Trophoblast cell (in vitro differentiated cells and primary cell): ENCODE measurements at regions not wholly inside any gene's neighbourhood (a gene's known extent, or its start where the extent isn't known, plus 50 kb on each side); places are given as distances from the start of the nearest gene placed in this dataset.

Experiments used
- DNase-seq, 2 donors: peaks; one replicate each; pipeline ENCODE4 v3.0.0-alpha.2; 2016
- H2AFZ ChIP-seq: 2 replicates; pipeline ENCODE4 v1.6.1; 2013; ENCODE audit warnings: low read length, moderate library complexity, mild to moderate bottlenecking; ENCODE audit not compliant: insufficient read depth, poor library complexity
- H2AK5ac ChIP-seq: 2 replicates; pipeline ENCODE4 v1.6.1; 2013; ENCODE audit warnings: mild to moderate bottlenecking, low read length
- H2BK120ac ChIP-seq: 2 replicates; pipeline ENCODE4 v1.6.1; 2013; ENCODE audit warnings: low read length, mild to moderate bottlenecking, moderate library complexity; ENCODE audit not compliant: insufficient read depth, poor library complexity
- H2BK12ac ChIP-seq: 2 replicates; pipeline ENCODE4 v1.6.1; 2013; ENCODE audit warnings: mild to moderate bottlenecking, low read length, moderate library complexity
- H2BK5ac ChIP-seq: 2 replicates; pipeline ENCODE4 v1.6.1; 2013; ENCODE audit warnings: low read length, low read depth, moderate library complexity, mild to moderate bottlenecking; ENCODE audit not compliant: poor library complexity
- H3K14ac ChIP-seq: 2 replicates; pipeline ENCODE4 v1.6.1; 2013; ENCODE audit warnings: mild to moderate bottlenecking, low read length
- H3K18ac ChIP-seq: 2 replicates; pipeline ENCODE4 v1.6.1; 2013; ENCODE audit warnings: mild to moderate bottlenecking, low read length
- H3K23ac ChIP-seq: 2 replicates; pipeline ENCODE4 v1.6.1; 2013; ENCODE audit warnings: low read length
- H3K27ac ChIP-seq: 2 replicates; pipeline ENCODE4 v1.5.1; 2013; ENCODE audit warnings: low read depth, mild to moderate bottlenecking, inconsistent platforms, low read length, moderate library complexity
- H3K27me3 ChIP-seq: 2 replicates; pipeline ENCODE4 v1.6.1; 2013; ENCODE audit warnings: inconsistent platforms, mild to moderate bottlenecking, low read length, moderate library complexity; ENCODE audit not compliant: insufficient read depth
- H3K36me3 ChIP-seq, 2 experiments: 1 replicate in 1 of 2; 2 replicates in 1 of 2; pipeline ENCODE4 v1.6.1; 2013; ENCODE audit warnings: low read length in 2 of 2, mild to moderate bottlenecking in 2 of 2, moderate library complexity in 1 of 2; ENCODE audit not compliant: insufficient read depth in 2 of 2, control insufficient read depth in 1 of 2
- H3K4ac ChIP-seq: 2 replicates; pipeline ENCODE4 v1.6.1; 2013; ENCODE audit warnings: low read depth, mild to moderate bottlenecking, low read length, moderate library complexity
- H3K4me1 ChIP-seq, 2 experiments: 1 replicate in 1 of 2; 2 replicates in 1 of 2; pipeline ENCODE4 v1.6.1; 2013; ENCODE audit warnings: low read length in 2 of 2, mild to moderate bottlenecking in 2 of 2, moderate library complexity in 1 of 2; ENCODE audit not compliant: insufficient read depth in 2 of 2, control insufficient read depth in 1 of 2
- H3K4me2 ChIP-seq: 2 replicates; pipeline ENCODE4 v1.6.1; 2013; ENCODE audit warnings: inconsistent platforms, mild to moderate bottlenecking, low read length, moderate library complexity
- H3K4me3 ChIP-seq: 2 replicates; pipeline ENCODE4 v1.5.1; 2013; ENCODE audit warnings: mild to moderate bottlenecking, low read depth, low read length, inconsistent platforms
- H3K79me1 ChIP-seq: one replicate; pipeline ENCODE4 v1.6.1; 2013; ENCODE audit warnings: low read length
- H3K79me2 ChIP-seq: 2 replicates; pipeline ENCODE4 v1.6.1; 2013; ENCODE audit warnings: low read length, mild to moderate bottlenecking; ENCODE audit not compliant: control insufficient read depth, insufficient read depth, poor library complexity
- H3K9ac ChIP-seq: 2 replicates; pipeline ENCODE4 v1.6.1; 2013; ENCODE audit warnings: mild to moderate bottlenecking, low read length
- H3K9me3 ChIP-seq: 2 replicates; pipeline ENCODE4 v1.6.1; 2013; ENCODE audit warnings: low read depth, mild to moderate bottlenecking, control low read depth, inconsistent platforms, low read length; ENCODE audit not compliant: insufficient read depth
- H4K12ac ChIP-seq: 2 replicates; pipeline ENCODE4 v1.6.1; 2013; ENCODE audit warnings: low read depth, mild to moderate bottlenecking, low read length, moderate library complexity
- H4K8ac ChIP-seq: 2 replicates; pipeline ENCODE4 v1.6.1; 2013; ENCODE audit warnings: low read depth, mild to moderate bottlenecking, low read length, moderate library complexity
- H4K91ac ChIP-seq: one replicate; pipeline ENCODE4 v1.6.1; 2013; ENCODE audit warnings: low read depth, mild to moderate bottlenecking, low read length, moderate library complexity
- whole genome bisulfite sequencing: extraction: QIAGEN DNeasy Blood & Tissue Kit; methylation state at CpG from one replicate; pipeline ENCODE4 v1.1.7; 2013; ENCODE audit warnings: missing lambda C conversion rate; ENCODE audit not compliant: insufficient read length, insufficient coverage; ENCODE audit errors: extremely low coverage; 5-methylcytosine and 5-hydroxymethylcytosine counted together

DNA sequence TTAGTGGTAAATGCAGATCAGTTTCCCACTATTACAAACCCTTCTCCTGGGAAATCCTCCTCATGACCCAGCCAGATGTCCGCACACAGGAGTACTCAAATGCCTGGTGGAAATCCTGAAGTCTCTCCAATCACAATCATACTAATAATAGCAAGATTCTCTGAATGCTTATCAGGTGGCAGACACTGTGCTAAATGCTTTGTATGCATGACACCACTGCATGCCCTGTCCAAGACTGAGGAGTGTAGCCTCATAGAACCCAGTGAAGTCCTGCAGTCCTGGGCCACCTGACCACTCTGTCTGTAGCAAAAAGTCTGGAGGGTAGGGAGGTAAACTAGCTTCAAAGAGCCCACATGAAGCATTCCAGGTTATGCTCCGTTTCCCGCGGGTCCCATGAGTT lies 434.8 kb upstream of the CHST9 start:
- H4K91ac ChIP-seq: no peak overlapping the region
- H4K8ac ChIP-seq: no peak overlapping the region
- H2BK120ac ChIP-seq: no peak overlapping the region
- no peaks in the 10 kb centered on the region for H3K79me1 ChIP-seq
- H3K4me2 ChIP-seq: no peak overlapping the region
- H3K23ac ChIP-seq: no peak overlapping the region
- no CpG with 5 or more reads among the region's 4 CpGs for WGBS
- no peak overlapping the region for H3K4me3 ChIP-seq
- H2BK5ac ChIP-seq: no peak overlapping the region
- H2BK12ac ChIP-seq: no peak overlapping the region
- no peak overlapping the region for H3K4ac ChIP-seq
- no peak overlapping the region for H3K18ac ChIP-seq
- H4K12ac ChIP-seq: no peak overlapping the region
- H3K9me3 ChIP-seq: no peaks in the 10 kb centered on the region
- no peak overlapping the region for H2AK5ac ChIP-seq
- H2AFZ ChIP-seq: no peak overlapping the region
- no peak for DNase-seq
- H3K14ac ChIP-seq: no peak overlapping the region
- H3K36me3 ChIP-seq: no peaks in the 10 kb centered on the region
- no peaks in the 10 kb centered on the region for H3K27me3 ChIP-seq
- no peak overlapping the region for H3K9ac ChIP-seq
- H3K4me1 ChIP-seq: no peaks in the 10 kb centered on the region
- H3K79me2 ChIP-seq: no peaks in the 10 kb centered on the region
- H3K27ac ChIP-seq: no peak overlapping the region

DNA sequence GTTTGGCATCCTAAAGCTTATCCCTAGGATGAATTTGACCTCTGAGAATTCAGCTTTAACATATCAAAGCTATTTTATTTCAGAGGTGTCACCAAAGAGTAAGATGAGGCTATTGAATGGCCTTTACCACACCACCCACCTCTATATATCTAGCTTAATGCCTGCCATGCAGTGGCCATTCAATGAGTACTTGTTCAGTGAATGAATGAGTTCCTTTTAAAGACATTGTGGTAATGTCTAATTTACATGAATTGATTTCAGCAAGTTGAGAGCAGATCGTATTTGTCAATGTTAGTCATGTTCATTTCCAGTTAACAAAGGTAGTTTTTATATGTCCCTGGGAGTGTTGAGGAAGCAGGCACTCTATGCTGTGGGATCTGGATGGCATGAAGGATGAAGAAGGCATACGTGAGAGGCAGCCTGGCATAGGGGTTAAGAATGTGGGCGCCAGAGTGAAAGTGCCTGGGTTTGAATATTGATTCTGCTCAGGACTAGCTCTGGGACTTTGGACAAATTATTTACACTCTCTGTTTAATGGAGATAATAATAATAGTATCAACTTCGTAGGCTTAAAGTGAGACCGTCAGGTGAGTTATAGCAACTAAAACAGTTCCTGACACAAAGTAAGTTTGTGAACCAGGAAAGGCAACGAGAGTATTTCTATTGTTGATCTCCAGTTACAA lies 434.1 kb upstream of the CHST9 start:
- H2BK12ac ChIP-seq: no peak overlapping the region
- no peak for DNase-seq
- H3K4me2 ChIP-seq: no peak overlapping the region
- no peak overlapping the region for H2BK120ac ChIP-seq
- H3K9me3 ChIP-seq: no peaks in the 10 kb centered on the region
- no peak overlapping the region for H2BK5ac ChIP-seq
- H4K12ac ChIP-seq: no peak overlapping the region
- no peak overlapping the region for H3K27ac ChIP-seq
- no CpG with 5 or more reads among the region's 6 CpGs for WGBS
- no peak overlapping the region for H2AK5ac ChIP-seq
- H4K91ac ChIP-seq: no peak overlapping the region
- no peaks in the 10 kb centered on the region for H3K79me2 ChIP-seq
- no peak overlapping the region for H2AFZ ChIP-seq
- no peaks in the 10 kb centered on the region for H3K36me3 ChIP-seq
- H3K4ac ChIP-seq: no peak overlapping the region
- no peak overlapping the region for H3K18ac ChIP-seq
- H4K8ac ChIP-seq: no peak overlapping the region
- H3K4me1 ChIP-seq: no peaks in the 10 kb centered on the region
- no peaks in the 10 kb centered on the region for H3K27me3 ChIP-seq
- no peak overlapping the region for H3K14ac ChIP-seq
- no peak overlapping the region for H3K23ac ChIP-seq
- no peak overlapping the region for H3K4me3 ChIP-seq
- no peak overlapping the region for H3K9ac ChIP-seq
- H3K79me1 ChIP-seq: no peaks in the 10 kb centered on the region

DNA sequence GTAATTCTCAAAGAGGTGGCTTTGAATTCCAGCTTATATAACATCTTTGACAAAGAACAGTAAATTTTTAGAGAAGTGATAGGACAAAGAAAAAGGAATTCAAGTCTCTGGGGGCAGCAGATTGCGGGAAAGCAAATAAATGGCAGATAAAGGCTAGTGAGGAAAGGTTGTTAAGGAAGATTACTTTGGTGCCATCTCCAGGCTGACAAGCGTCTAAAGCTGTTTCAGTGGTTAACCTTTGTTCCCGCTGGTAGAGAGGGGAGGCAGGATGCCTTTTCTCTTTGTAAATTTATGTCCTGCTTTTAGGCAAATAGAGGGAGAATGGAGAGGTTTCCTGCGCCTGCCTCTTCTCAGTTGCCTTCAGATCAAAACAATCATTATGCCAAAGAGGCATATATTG lies 431.2 kb upstream of the CHST9 start:
- H3K14ac ChIP-seq: no peak overlapping the region
- WGBS: no CpG with 5 or more reads among the region's 4 CpGs
- H2BK120ac ChIP-seq: no peak overlapping the region
- H3K27me3 ChIP-seq: no peaks in the 10 kb centered on the region
- no peak overlapping the region for H3K4me2 ChIP-seq
- H4K91ac ChIP-seq: no peak overlapping the region
- no peaks in the 10 kb centered on the region for H3K79me2 ChIP-seq
- H3K23ac ChIP-seq: no peak overlapping the region
- H3K18ac ChIP-seq: no peak overlapping the region
- no peak overlapping the region for H4K12ac ChIP-seq
- no peak overlapping the region for H2BK5ac ChIP-seq
- no peak overlapping the region for H3K9ac ChIP-seq
- no peak overlapping the region for H3K4me3 ChIP-seq
- no peak overlapping the region for H2AK5ac ChIP-seq
- no peak overlapping the region for H3K27ac ChIP-seq
- H3K9me3 ChIP-seq: no peaks in the 10 kb centered on the region
- no peak overlapping the region for H3K4ac ChIP-seq
- H2BK12ac ChIP-seq: no peak overlapping the region
- H3K36me3 ChIP-seq: no peaks in the 10 kb centered on the region
- no peak overlapping the region for H2AFZ ChIP-seq
- H3K4me1 ChIP-seq: no peaks in the 10 kb centered on the region
- no peak overlapping the region for H4K8ac ChIP-seq
- no peak for DNase-seq
- no peaks in the 10 kb centered on the region for H3K79me1 ChIP-seq

DNA sequence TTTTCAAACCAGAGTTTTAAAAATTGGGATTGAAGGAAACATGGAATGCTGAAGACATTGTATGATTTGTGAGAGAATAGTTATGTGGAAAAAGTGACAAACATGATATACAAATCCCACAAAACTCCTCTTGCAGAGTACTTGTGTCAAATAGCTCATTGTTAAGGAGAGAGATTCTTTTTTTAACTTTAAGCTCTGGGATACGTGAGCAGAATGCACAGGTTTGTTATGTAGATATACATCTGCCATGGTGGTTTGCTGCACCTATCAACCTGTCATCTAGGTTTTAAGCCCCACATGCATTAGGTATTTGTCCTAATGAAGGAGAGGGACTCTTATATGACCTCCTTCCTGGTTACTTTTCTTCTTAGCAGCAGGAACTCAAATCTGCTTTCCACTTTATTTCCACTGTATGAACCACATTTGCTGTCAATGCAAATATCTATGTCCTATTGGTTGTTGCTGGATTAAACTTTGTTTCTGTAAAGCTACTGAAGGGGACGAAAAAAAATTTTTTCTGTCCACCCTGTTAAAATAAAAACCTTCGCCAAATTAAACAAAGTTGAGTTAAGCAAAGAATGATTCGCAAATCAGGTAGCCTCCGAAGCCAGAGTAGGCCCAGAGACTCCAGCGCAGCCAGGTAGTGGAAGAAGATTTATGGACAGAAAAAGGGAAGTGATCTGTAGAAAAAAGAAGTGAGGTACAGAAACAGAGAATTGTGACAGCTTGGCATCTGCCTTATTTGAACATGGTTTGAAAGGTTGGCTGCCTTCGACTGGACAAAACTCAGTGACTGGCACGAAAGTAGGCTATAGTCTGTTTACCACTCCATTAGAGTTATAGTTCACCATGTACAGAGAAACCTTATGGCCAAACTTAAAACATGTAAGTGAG lies 430.1 kb upstream of the CHST9 start:
- H3K4me2 ChIP-seq: no peak overlapping the region
- H3K18ac ChIP-seq: no peak overlapping the region
- no peak overlapping the region for H2AK5ac ChIP-seq
- no peak overlapping the region for H4K12ac ChIP-seq
- no peaks in the 10 kb centered on the region for H3K4me1 ChIP-seq
- no peaks in the 10 kb centered on the region for H3K9me3 ChIP-seq
- H4K91ac ChIP-seq: no peak overlapping the region
- H2AFZ ChIP-seq: no peak overlapping the region
- H3K79me2 ChIP-seq: no peaks in the 10 kb centered on the region
- no peak overlapping the region for H3K14ac ChIP-seq
- H3K9ac ChIP-seq: no peak overlapping the region
- H3K36me3 ChIP-seq: no peaks in the 10 kb centered on the region
- no peak overlapping the region for H4K8ac ChIP-seq
- H3K27me3 ChIP-seq: no peaks in the 10 kb centered on the region
- H3K23ac ChIP-seq: no peak overlapping the region
- no peaks in the 10 kb centered on the region for H3K79me1 ChIP-seq
- no peak overlapping the region for H2BK5ac ChIP-seq
- H3K4me3 ChIP-seq: no peak overlapping the region
- no peak overlapping the region for H2BK12ac ChIP-seq
- no peak overlapping the region for H3K4ac ChIP-seq
- H3K27ac ChIP-seq: no peak overlapping the region
- H2BK120ac ChIP-seq: no peak overlapping the region
- WGBS: no CpG with 5 or more reads among the region's 8 CpGs
- no peak for DNase-seq
